Heart left ventricle (tissue), 13 donors: ENCODE measurements at regions not wholly inside any gene's neighbourhood (a gene's known extent, or its start where the extent isn't known, plus 50 kb on each side); places are given as distances from the start of the nearest gene placed in this dataset.

ENCODE experiments used
- CTCF ChIP-seq, 12 donors: fragments of 200-600 bp; sonication (generic) in 4 of 12; IDR thresholded peaks; one replicate each; pipeline versions ENCODE4 v1.5.0 to v1.8.0; 2018 to 2022; ENCODE audit warnings: antibody characterized with exemption in 12 of 12, mild to moderate bottlenecking in 5 of 12
- POLR2A ChIP-seq, 2 donors: fragments of 450-650 bp; IDR thresholded peaks; one replicate each; pipeline ENCODE4 v1.6.1; 2017; ENCODE audit warnings: antibody characterized with exemption in 2 of 2, mild to moderate bottlenecking in 2 of 2, moderate library complexity in 2 of 2
- donor health status: ischemic (EF 13 %, LVEDD 7.1; RV severe dilation, severe dysfunction).
- donor health status: DM: no; HTN: yes; CAD: no.
- donor health status: DM: no; HTN: no; CAD: no.
- donor health status: ischemic (EF 25% LVEDD 6.9; RV normal size, moderate dysfunction).
- donor health status: ischemic (EF 25% LVEDD 5.7; RV mildly dilated, moderate dysfunction).
- donor health status: ischemic (EF 35%, LVEDD 5.7; RV mildly dilated, moderate dysfunction).
- donor health status: nonischemic (EF 11% LVEDD 7.7; RV severe dilation, severe dysfunction).
- donor health status: DM: yes; HTN: yes; CAD: no.
- donor health status: PGD.
- donor health status: ischemic (EF 29% LVEDD 5.4; RV normal size, mild dysfunction).
- donor health status: nonischemic (EF 23%, LVEDD 6.1; RV moderate dilation, normal function).

GRCh38 chr12:97222391-97222790 lies 240.2 kb upstream of the RMST start:
- no peak for TF ChIP-seq POLR2A (IDR thresholded peaks at IDR 0.05)
- TF ChIP-seq CTCF (IDR thresholded peaks at IDR 0.05) = no peak
